Sigmoid colon (tissue), 4 donors: ENCODE measurements at regions not wholly inside any gene's neighbourhood (a gene's known extent, or its start where the extent isn't known, plus 50 kb on each side); places are given as distances from the start of the nearest gene placed in this dataset.

Experiments used
- EP300 ChIP-seq, 4 donors: sonication (generic); formaldehyde crosslinking; IDR thresholded peaks; one replicate each; pipeline ENCODE4 v1.6.1; 2017; ENCODE audit warnings: antibody characterized with exemption in 4 of 4
- POLR2A ChIP-seq, 2 donors: fragments of 450-650 bp; IDR thresholded peaks; one replicate each; pipeline ENCODE4 v1.6.1; 2016; ENCODE audit warnings: antibody characterized with exemption in 2 of 2, mild to moderate bottlenecking in 2 of 2, moderate library complexity in 2 of 2
- POLR2AphosphoS5 ChIP-seq, 4 donors: sonication (generic); formaldehyde crosslinking; IDR thresholded peaks; one replicate each; pipeline ENCODE4 v1.6.1; 2017; ENCODE audit warnings: antibody characterized with exemption in 4 of 4
- TF ChIP-seq, protein P1 (sequence below), 4 experiments: fragments of 450-650 bp in 3 of 4; fragments of 200-600 bp in 1 of 4; IDR thresholded peaks; one replicate each; pipeline ENCODE4 v1.5.1; 2016 to 2019; ENCODE audit warnings: antibody characterized with exemption in 4 of 4, mild to moderate bottlenecking in 3 of 4, moderate library complexity in 2 of 4

DNA sequence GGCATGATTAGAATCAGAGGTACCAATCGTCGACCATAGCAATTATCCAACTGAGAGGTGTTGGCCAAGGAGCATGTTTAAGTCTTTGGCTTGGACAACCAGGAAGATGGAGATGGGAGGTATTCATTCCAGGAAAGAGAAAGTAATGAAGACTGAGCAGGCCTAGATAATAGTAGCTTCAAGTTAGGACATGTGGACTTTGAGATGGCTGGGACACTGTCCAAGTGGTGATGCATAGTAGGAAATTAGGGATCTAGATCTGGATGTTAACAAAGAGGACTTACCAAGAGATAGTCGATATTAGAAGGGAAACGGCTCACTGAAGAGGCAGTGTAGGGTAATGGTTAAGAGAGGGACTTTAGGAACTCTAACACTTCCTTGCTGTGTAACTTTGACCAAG is 266.7 kb downstream of the FAM76B start:
- TF ChIP-seq, protein P1, sequence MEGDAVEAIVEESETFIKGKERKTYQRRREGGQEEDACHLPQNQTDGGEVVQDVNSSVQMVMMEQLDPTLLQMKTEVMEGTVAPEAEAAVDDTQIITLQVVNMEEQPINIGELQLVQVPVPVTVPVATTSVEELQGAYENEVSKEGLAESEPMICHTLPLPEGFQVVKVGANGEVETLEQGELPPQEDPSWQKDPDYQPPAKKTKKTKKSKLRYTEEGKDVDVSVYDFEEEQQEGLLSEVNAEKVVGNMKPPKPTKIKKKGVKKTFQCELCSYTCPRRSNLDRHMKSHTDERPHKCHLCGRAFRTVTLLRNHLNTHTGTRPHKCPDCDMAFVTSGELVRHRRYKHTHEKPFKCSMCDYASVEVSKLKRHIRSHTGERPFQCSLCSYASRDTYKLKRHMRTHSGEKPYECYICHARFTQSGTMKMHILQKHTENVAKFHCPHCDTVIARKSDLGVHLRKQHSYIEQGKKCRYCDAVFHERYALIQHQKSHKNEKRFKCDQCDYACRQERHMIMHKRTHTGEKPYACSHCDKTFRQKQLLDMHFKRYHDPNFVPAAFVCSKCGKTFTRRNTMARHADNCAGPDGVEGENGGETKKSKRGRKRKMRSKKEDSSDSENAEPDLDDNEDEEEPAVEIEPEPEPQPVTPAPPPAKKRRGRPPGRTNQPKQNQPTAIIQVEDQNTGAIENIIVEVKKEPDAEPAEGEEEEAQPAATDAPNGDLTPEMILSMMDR (IDR thresholded peaks at IDR 0.05), result no peak
- TF ChIP-seq POLR2A (IDR thresholded peaks at IDR 0.05) (no peak), EP300 (IDR thresholded peaks at IDR 0.05) (no peak), POLR2AphosphoS5 (IDR thresholded peaks at IDR 0.05) (no peak)
